Gastrocnemius medialis (tissue), 4 donors: ENCODE measurements at regions not wholly inside any gene's neighbourhood (a gene's known extent, or its start where the extent isn't known, plus 50 kb on each side); places are given as distances from the start of the nearest gene placed in this dataset.

Source experiments
- ATAC-seq, 2 donors: fragments of 150-250 bp; one replicate each; pipeline ENCODE4 v1.9.1; 2016
- DNase-seq, 2 donors: peaks; one replicate each; pipeline ENCODE4 v3.0.0-alpha.2; 2019
- H3K27ac ChIP-seq, 4 donors: fragments of 200-600 bp; sonication (generic); 1 replicate in 1 of 4; 2 replicates in 3 of 4; pipeline ENCODE4 v1.5.1; 2016 to 2018; ENCODE audit warnings: mild to moderate bottlenecking in 2 of 4, moderate library complexity in 1 of 4
- H3K27me3 ChIP-seq, 3 donors: fragments of 200-600 bp; sonication (generic) in 2 of 3; 1 replicate in 1 of 3; 2 replicates in 2 of 3; pipeline versions ENCODE4 v1.5.1 to v1.6.0; 2016 to 2019; ENCODE audit warnings: mild to moderate bottlenecking in 1 of 3, moderate library complexity in 1 of 3
- H3K36me3 ChIP-seq, 2 donors: fragments of 200-600 bp; sonication (generic) in 1 of 2; one replicate each; pipeline ENCODE4 v1.5.1; 2017 to 2018
- H3K4me1 ChIP-seq, 2 donors: fragments of 200-600 bp; sonication (generic) in 1 of 2; one replicate each; pipeline ENCODE4 v1.5.1; 2016 to 2017; ENCODE audit warnings: mild to moderate bottlenecking in 2 of 2
- H3K4me3 ChIP-seq, 4 donors: fragments of 200-600 bp; sonication (generic) in 3 of 4; 1 replicate in 1 of 4; 2 replicates in 3 of 4; pipeline ENCODE4 v1.5.1; 2016 to 2019; ENCODE audit warnings: mild to moderate bottlenecking in 2 of 4
- H3K9me3 ChIP-seq, 3 donors: fragments of 200-600 bp; sonication (generic) in 2 of 3; 1 replicate in 1 of 3; 2 replicates in 2 of 3; pipeline ENCODE4 v1.5.1; 2016 to 2019
- CTCF ChIP-seq, 5 experiments: fragments of 450-650 bp in 3 of 5; fragments of 200-600 bp in 2 of 5; sonication (generic) in 2 of 5; IDR thresholded peaks in 4 of 5; conservative IDR thresholded peaks in 1 of 5; 1 replicate in 4 of 5; 2 replicates in 1 of 5; pipeline ENCODE4 v1.5.1; 2016 to 2019; ENCODE audit warnings: antibody characterized with exemption in 5 of 5, mild to moderate bottlenecking in 3 of 5, moderate library complexity in 3 of 5
- POLR2A ChIP-seq, 2 donors: fragments of 450-650 bp; IDR thresholded peaks; one replicate each; pipeline ENCODE4 v1.6.1; 2017; ENCODE audit warnings: antibody characterized with exemption in 2 of 2, mild to moderate bottlenecking in 2 of 2, moderate library complexity in 2 of 2
- in situ Hi-C, 4 donors: fragments of 200-750 bp; cut with MboI; loops; one replicate each; pipeline versions ENCODE4 v1.15.0 to v1.8.0; 2017; ENCODE audit warnings: low sequenced_read_pairs in 4 of 4
- intact Hi-C: fragments of 100-400 bp; cut with DNase I; formaldehyde crosslinking; loops from one replicate; pipeline ENCODE4 v1.15.1; 2023; ENCODE audit warnings: low total_unique reads

DNA sequence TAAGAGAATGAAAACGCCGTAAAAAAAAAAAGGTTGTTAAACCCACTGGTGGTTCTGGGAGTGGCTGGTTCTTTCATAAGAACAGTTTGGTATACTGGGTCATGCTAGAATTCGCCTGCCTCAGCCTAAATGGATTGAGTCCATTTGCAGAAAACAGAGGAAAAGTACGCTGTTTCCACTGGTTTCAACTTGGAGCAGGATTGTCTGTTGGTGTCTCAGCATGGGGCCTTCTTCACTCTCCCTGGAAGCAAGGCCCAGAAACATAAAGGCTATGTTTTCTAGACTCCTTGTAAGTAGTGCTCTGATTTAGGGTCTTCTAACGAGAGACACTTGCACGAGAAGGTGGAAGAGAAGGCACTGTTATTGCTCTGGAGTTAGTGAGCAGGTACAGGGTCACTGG lies 116.9 kb upstream of the MTAP start:
- TF ChIP-seq POLR2A (IDR thresholded peaks at IDR 0.05) (no peak), CTCF (IDR thresholded peaks at IDR 0.05 in 4 of 5, conservative IDR thresholded peaks at IDR 0.05 in 1 of 5) (no peak)
- no peak overlapping the region for H3K27ac ChIP-seq
- H3K4me3 ChIP-seq = no peak overlapping the region
- DNase-seq (no peak), ATAC-seq (no peak)
- no peaks in the 10 kb centered on the region for H3K36me3 ChIP-seq
- intact Hi-C loops = no loop called here
- in situ Hi-C loops = no loop called here
- no peaks in the 10 kb centered on the region for H3K9me3 ChIP-seq
- H3K27me3 ChIP-seq = no peaks in the 10 kb centered on the region
- no peaks in the 10 kb centered on the region for H3K4me1 ChIP-seq

- DNase-seq = no peak
- Histone ChIP-seq H3K27ac (no peak overlapping the region), H3K36me3 (no peaks in the 10 kb centered on the region), H3K4me1 (no peaks in the 10 kb centered on the region), H3K27me3 (no peaks in the 10 kb centered on the region), H3K9me3 (no peaks in the 10 kb centered on the region), H3K4me3 (no peak overlapping the region)
- in situ Hi-C loops (no loop called here), intact Hi-C loops (no loop called here)
- no peak for ATAC-seq
- TF ChIP-seq CTCF (IDR thresholded peaks at IDR 0.05 in 4 of 5, conservative IDR thresholded peaks at IDR 0.05 in 1 of 5) = no peak
- no peak for TF ChIP-seq POLR2A (IDR thresholded peaks at IDR 0.05)
Observed at GRCh38 chr9:21686738-21687137, 115.7 kb upstream of the MTAP start.

DNA sequence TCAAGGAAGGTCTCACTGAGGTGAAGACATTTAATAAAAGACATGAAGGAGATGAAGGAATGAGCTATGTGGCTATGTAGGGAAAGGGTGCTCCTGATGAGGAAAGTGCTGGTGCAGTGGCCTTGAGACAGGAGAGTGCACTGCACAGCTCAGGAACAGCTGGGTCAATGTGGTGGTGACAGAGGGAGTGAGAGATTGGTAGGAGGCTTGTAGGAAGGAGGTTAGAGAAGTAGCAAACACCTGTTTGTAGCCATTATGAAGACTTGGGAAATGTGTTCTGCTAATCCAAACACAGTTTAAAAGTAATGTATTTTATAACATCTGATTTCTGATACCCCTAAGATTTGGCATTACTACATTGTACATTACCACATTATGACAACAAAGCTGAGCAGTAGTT lies 115.1 kb upstream of the MTAP start:
- Histone ChIP-seq H3K4me1 (no peaks in the 10 kb centered on the region), H3K9me3 (no peaks in the 10 kb centered on the region), H3K4me3 (no peak overlapping the region), H3K36me3 (no peaks in the 10 kb centered on the region), H3K27me3 (no peaks in the 10 kb centered on the region), H3K27ac (no peak overlapping the region)
- intact Hi-C loops = no loop called here
- no peak for DNase-seq
- ATAC-seq = no peak
- in situ Hi-C loops = no loop called here
- TF ChIP-seq POLR2A (IDR thresholded peaks at IDR 0.05) (no peak), CTCF (IDR thresholded peaks at IDR 0.05 in 4 of 5, conservative IDR thresholded peaks at IDR 0.05 in 1 of 5) (no peak)

DNA sequence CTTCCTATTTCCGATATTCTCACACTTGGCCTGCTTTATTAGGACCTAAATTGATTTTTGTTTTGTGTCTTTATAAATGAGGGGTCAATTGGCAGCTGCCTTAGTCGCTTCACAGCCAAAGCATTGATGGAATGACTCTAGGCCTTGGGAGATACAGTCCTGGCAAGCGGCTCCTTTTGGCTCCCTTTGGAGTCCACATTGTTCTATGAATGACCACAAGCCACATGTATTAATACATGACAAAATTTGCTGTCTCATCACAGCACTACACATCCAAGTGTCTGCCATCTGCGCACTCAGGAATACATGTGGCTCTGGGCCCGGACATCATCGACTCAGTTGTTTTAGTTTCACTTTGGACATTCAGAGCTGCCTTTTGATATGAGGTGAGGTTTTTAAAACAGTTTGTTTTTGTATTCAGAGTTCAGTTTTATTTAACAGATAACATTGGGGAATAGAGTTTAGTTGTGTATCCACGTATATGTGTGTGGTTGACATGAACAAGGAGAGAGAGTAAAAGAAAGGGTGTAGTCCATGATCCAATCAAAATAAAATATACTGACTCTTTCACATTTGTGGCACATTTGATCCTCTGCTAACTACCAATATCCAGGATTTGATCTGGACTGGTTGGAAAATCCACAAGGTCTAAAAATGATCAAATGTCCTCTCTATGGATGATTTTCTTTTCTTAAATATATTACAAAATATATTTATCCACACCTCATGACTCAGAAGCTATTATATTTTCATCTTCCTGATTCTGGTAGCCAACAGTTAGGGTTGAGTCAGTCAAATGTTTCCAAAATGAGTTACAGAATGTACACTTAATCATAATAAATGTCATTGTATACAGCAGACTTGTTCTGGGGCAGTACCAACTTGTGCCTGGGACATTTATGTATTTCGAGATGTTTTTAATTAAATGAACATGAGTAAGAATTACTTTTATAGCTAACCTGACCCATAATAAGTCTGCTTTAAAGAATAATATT lies 114.0 kb upstream of the MTAP start:
- no peak for TF ChIP-seq CTCF (IDR thresholded peaks at IDR 0.05 in 4 of 5, conservative IDR thresholded peaks at IDR 0.05 in 1 of 5)
- DNase-seq (peak in 1 of 2 donors; percentile 36), ATAC-seq (peak; percentile 54 to 84)
- Histone ChIP-seq H3K9me3 (no peaks in the 10 kb centered on the region), H3K36me3 (no peaks in the 10 kb centered on the region), H3K27me3 (no peaks in the 10 kb centered on the region), H3K4me1 (no peaks in the 10 kb centered on the region), H3K4me3 (peak overlapping the region in 1 of 4 donors; percentile 22), H3K27ac (peak overlapping the region in 3 of 4 donors; percentile 2 to 28 (median 10))
- in situ Hi-C loops = no loop called here
- intact Hi-C loops = no loop called here
